Fibroblast of skin of right quadriceps (primary cell): ENCODE measurements at regions not wholly inside any gene's neighbourhood (a gene's known extent, or its start where the extent isn't known, plus 50 kb on each side); places are given as distances from the start of the nearest gene placed in this dataset.
"Not testable (repeated sequence)": the region's sequence is repeated elsewhere in the genome, so short reads cannot be mapped to it uniquely, and the experiment has no call there.

Experiments
- DNase-seq: peaks from one replicate; pipeline ENCODE4 v3.0.0-alpha.2; 2013

- DNase-seq: no peak
Observed at GRCh38 chr2:56021579-56021978, 98.0 kb upstream of the EFEMP1 start.

- no peak for DNase-seq
Observed at GRCh38 chr2:56025469-56026193, 102.0 kb upstream of the EFEMP1 start.

- DNase-seq: no peak
Observed at GRCh38 chr2:56026828-56027227, 103.2 kb upstream of the EFEMP1 start.

GRCh38 chr2:56030062-56030461 is 106.5 kb upstream of the EFEMP1 start:
- no peak for DNase-seq

- no peak for DNase-seq
Observed at GRCh38 chr2:56030901-56031300, 107.3 kb upstream of the EFEMP1 start.

- no peak for DNase-seq
Observed at GRCh38 chr2:56034258-56034657, 110.7 kb upstream of the EFEMP1 start.

GRCh38 chr2:56040189-56040588 is 116.6 kb upstream of the EFEMP1 start:
- no peak for DNase-seq

GRCh38 chr2:56040834-56041233 is 117.3 kb upstream of the EFEMP1 start:
- DNase-seq: no peak

GRCh38 chr2:56047136-56047535 is 123.6 kb upstream of the EFEMP1 start:
- DNase-seq: no peak

- no peak for DNase-seq
Observed at GRCh38 chr2:56049233-56049845, 125.8 kb upstream of the EFEMP1 start.

GRCh38 chr2:56053679-56054078 is 130.1 kb upstream of the EFEMP1 start:
- no peak for DNase-seq

GRCh38 chr2:56055405-56055804 is 128.4 kb upstream of the CCDC85A start:
- DNase-seq: no peak

GRCh38 chr2:56061327-56061726 is 122.5 kb upstream of the CCDC85A start:
- not testable (repeated sequence) for DNase-seq

- no peak for DNase-seq
Observed at GRCh38 chr2:56068746-56069145, 115.0 kb upstream of the CCDC85A start.

GRCh38 chr2:56077359-56077915 is 106.4 kb upstream of the CCDC85A start:
- DNase-seq: no peak

- DNase-seq: no peak
Observed at GRCh38 chr2:56082665-56083064, 101.1 kb upstream of the CCDC85A start.

- DNase-seq: no peak
Observed at GRCh38 chr2:56084111-56084901, 99.5 kb upstream of the CCDC85A start.

GRCh38 chr2:56086336-56086735 is 97.5 kb upstream of the CCDC85A start:
- DNase-seq: no peak

- no peak for DNase-seq
Observed at GRCh38 chr2:56088411-56088810, 95.4 kb upstream of the CCDC85A start.

- no peak for DNase-seq
Observed at GRCh38 chr2:56089931-56090330, 93.9 kb upstream of the CCDC85A start.

- no peak for DNase-seq
Observed at GRCh38 chr2:56099963-56100362, 83.8 kb upstream of the CCDC85A start.

GRCh38 chr2:56100791-56101312 is 82.9 kb upstream of the CCDC85A start:
- no peak for DNase-seq

- no peak for DNase-seq
Observed at GRCh38 chr2:56102098-56102497, 81.7 kb upstream of the CCDC85A start.
